ENCODE measurements at regions not wholly inside any gene's neighbourhood (a gene's known extent, or its start where the extent isn't known, plus 50 kb on each side); places are given as distances from the start of the nearest gene placed in this dataset.

DNA sequence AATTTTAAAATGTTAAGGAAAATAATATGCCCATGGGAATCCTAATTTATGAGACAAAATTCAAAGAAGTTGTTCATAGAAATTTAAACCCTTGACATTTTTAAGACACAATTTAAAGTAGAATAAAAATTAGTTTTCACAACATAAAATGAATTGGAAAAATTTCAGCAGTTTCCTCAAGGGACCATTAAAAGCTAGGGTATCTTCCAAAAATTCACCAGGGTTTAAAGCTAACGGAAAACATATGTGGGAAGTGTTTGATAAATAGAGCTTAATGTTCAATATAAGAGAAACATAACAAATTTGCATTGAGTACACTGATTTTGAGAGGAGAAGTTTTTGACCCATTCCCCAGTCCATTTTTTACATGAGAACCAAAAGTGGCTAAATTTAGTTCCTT lies 228.9 kb upstream of the TTC29 start:
- no peak for TF ChIP-seq CTCF (IDR thresholded peaks at IDR 0.05; ENCODE audit: unreplicated experiment)
- DNase-seq (ENCODE audit: low spot score): no peak
- peaks cover 8% of the 10 kb centered on the region for H3K4me1 Mint-ChIP-seq (ENCODE audit: unreplicated experiment)
- H3K9me3 Mint-ChIP-seq (ENCODE audit: unreplicated experiment): no peaks in the 10 kb centered on the region
- no peaks in the 10 kb centered on the region for H3K27me3 Mint-ChIP-seq (ENCODE audit: unreplicated experiment)
- H3K4me3 Mint-ChIP-seq (ENCODE audit: unreplicated experiment): no peak overlapping the region
- no peaks in the 10 kb centered on the region for H3K36me3 Mint-ChIP-seq (ENCODE audit: low read depth, unreplicated experiment)
- no peak overlapping the region for H3K27ac Mint-ChIP-seq (ENCODE audit: unreplicated experiment)

DNA sequence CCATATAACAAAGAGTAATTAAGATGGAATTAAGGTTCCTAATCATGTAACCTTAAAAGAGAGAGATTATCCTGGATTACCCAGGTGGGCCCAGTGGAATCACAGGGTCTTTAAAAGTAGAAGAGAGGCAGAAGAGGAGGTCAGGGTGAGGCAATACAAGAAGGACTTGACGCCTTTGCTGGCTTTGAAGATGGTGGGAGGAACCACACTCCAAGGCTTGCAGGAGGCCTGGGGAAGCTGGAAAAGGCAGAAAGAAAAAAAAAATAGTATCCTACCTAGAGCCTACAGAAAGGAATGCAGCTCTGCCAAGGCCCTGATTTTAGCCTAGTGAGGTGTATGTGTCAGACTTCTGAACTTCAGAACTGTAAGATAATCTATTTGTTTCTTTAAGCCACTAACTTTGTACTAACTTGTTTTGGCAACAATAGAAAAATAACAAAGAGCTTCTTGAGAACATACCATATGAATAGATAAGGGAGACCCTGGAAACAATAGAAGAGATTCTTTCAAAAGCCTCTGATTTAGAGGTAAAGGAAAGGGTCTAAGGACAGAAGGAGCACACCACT lies 229.9 kb upstream of the TTC29 start:
- no peak for TF ChIP-seq CTCF (IDR thresholded peaks at IDR 0.05; ENCODE audit: unreplicated experiment)
- DNase-seq (ENCODE audit: low spot score): no peak
- peaks cover 8% of the 10 kb centered on the region for H3K4me1 Mint-ChIP-seq (ENCODE audit: unreplicated experiment)
- H3K4me3 Mint-ChIP-seq (ENCODE audit: unreplicated experiment): no peak overlapping the region
- H3K27ac Mint-ChIP-seq (ENCODE audit: unreplicated experiment): peak overlapping the region; percentile 45
- H3K27me3 Mint-ChIP-seq (ENCODE audit: unreplicated experiment): no peaks in the 10 kb centered on the region
- no peaks in the 10 kb centered on the region for H3K9me3 Mint-ChIP-seq (ENCODE audit: unreplicated experiment)
- H3K36me3 Mint-ChIP-seq (ENCODE audit: low read depth, unreplicated experiment): no peaks in the 10 kb centered on the region

GRCh38 chr4:147182041-147182440 lies 236.4 kb upstream of the TTC29 start:
- no peak overlapping the region for H3K4me3 Mint-ChIP-seq (ENCODE audit: unreplicated experiment)
- no peak overlapping the region for H3K27ac Mint-ChIP-seq (ENCODE audit: unreplicated experiment)
- H3K9me3 Mint-ChIP-seq (ENCODE audit: unreplicated experiment): no peaks in the 10 kb centered on the region
- no peaks in the 10 kb centered on the region for H3K4me1 Mint-ChIP-seq (ENCODE audit: unreplicated experiment)
- no peaks in the 10 kb centered on the region for H3K36me3 Mint-ChIP-seq (ENCODE audit: low read depth, unreplicated experiment)
- no peaks in the 10 kb centered on the region for H3K27me3 Mint-ChIP-seq (ENCODE audit: unreplicated experiment)
- no peak for TF ChIP-seq CTCF (IDR thresholded peaks at IDR 0.05; ENCODE audit: unreplicated experiment)
- no peak for DNase-seq (ENCODE audit: low spot score)

GRCh38 chr4:147192679-147193078 lies 247.0 kb upstream of the TTC29 start:
- TF ChIP-seq CTCF (IDR thresholded peaks at IDR 0.05; ENCODE audit: unreplicated experiment): no peak
- H3K4me1 Mint-ChIP-seq (ENCODE audit: unreplicated experiment): no peaks in the 10 kb centered on the region
- no peak overlapping the region for H3K27ac Mint-ChIP-seq (ENCODE audit: unreplicated experiment)
- H3K27me3 Mint-ChIP-seq (ENCODE audit: unreplicated experiment): peaks cover 2% of the 10 kb centered on the region
- H3K36me3 Mint-ChIP-seq (ENCODE audit: low read depth, unreplicated experiment): no peaks in the 10 kb centered on the region
- no peaks in the 10 kb centered on the region for H3K9me3 Mint-ChIP-seq (ENCODE audit: unreplicated experiment)
- H3K4me3 Mint-ChIP-seq (ENCODE audit: unreplicated experiment): no peak overlapping the region
- no peak for DNase-seq (ENCODE audit: low spot score)

- DNase-seq (ENCODE audit: low spot score): no peak
- no peak for TF ChIP-seq CTCF (IDR thresholded peaks at IDR 0.05; ENCODE audit: unreplicated experiment)
- Mint-ChIP-seq H3K4me3 (ENCODE audit: unreplicated experiment) (no peak overlapping the region), H3K36me3 (ENCODE audit: low read depth, unreplicated experiment) (no peaks in the 10 kb centered on the region), H3K27ac (ENCODE audit: unreplicated experiment) (no peak overlapping the region), H3K9me3 (ENCODE audit: unreplicated experiment) (no peaks in the 10 kb centered on the region), H3K27me3 (ENCODE audit: unreplicated experiment) (no peaks in the 10 kb centered on the region), H3K4me1 (ENCODE audit: unreplicated experiment) (no peaks in the 10 kb centered on the region)
These were observed 248.4 kb upstream of the TTC29 start for GRCh38 chr4:147194114-147194513.

Data from endothelial cell (in vitro differentiated cells).